ENCODE measurements at regions not wholly inside any gene's neighbourhood (a gene's known extent, or its start where the extent isn't known, plus 50 kb on each side); places are given as distances from the start of the nearest gene placed in this dataset.

DNA sequence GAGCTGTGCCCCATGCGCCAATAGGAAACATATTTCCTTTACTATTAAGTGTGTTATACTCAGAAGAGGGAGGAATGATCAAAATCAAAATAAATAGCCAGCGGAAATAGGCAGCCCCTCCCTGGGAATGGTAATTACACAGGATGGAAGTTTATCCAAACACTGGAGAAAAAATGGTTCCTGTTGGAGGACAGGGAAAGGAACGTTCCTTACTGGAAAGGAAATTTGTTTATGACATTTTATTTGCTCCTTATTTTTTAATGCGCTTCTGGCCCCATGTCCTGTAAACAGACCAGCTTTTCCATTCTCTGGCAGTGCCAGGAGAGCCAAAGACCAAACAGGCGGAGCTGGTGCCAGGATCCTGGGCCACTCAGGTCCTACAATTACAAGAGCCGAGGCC, 273.7 kb downstream of the SOX9 start:
- no TSS peak for BruUV-seq (replicated peaks)
- Histone ChIP-seq H3K36me3 (ENCODE audit: insufficient read depth, low read length, poor library complexity, severe bottlenecking) (no peaks in the 10 kb centered on the region), H3K27me3 (replicated peaks; ENCODE audit: insufficient read depth, low read depth, low read length, poor library complexity) (no peaks in the 10 kb centered on the region), H3K9me3 (ENCODE audit: low read depth, low read length, poor library complexity, severe bottlenecking) (no peaks in the 10 kb centered on the region), H3K4me1 (ENCODE audit: insufficient read depth, low read length, poor library complexity, severe bottlenecking) (no peaks in the 10 kb centered on the region), H3K27ac (ENCODE audit: low read depth, low read length, poor library complexity, severe bottlenecking) (no peak overlapping the region), H3K4me3 (ENCODE audit: low read depth, low read length, poor library complexity, severe bottlenecking) (no peak overlapping the region)
- POLR2A ChIA-PET (ENCODE audit: low non-redundant PET) = no interaction called here
- CTCF ChIA-PET = no interaction called here
- DNase-seq (ENCODE audit: low spot score) = no peak
- TF ChIP-seq, protein P1, sequence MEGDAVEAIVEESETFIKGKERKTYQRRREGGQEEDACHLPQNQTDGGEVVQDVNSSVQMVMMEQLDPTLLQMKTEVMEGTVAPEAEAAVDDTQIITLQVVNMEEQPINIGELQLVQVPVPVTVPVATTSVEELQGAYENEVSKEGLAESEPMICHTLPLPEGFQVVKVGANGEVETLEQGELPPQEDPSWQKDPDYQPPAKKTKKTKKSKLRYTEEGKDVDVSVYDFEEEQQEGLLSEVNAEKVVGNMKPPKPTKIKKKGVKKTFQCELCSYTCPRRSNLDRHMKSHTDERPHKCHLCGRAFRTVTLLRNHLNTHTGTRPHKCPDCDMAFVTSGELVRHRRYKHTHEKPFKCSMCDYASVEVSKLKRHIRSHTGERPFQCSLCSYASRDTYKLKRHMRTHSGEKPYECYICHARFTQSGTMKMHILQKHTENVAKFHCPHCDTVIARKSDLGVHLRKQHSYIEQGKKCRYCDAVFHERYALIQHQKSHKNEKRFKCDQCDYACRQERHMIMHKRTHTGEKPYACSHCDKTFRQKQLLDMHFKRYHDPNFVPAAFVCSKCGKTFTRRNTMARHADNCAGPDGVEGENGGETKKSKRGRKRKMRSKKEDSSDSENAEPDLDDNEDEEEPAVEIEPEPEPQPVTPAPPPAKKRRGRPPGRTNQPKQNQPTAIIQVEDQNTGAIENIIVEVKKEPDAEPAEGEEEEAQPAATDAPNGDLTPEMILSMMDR (conservative IDR thresholded peaks at IDR 0.05; ENCODE audit: low read depth, low read length) = no peak
- TF ChIP-seq EZH2 (IDR thresholded peaks at IDR 0.05; ENCODE audit: borderline replicate concordance, low read depth, low read length, poor library complexity, severe bottlenecking) = no peak
- intact Hi-C loops (cut with micrococcal nuclease; ENCODE audit: unreplicated experiment) = no loop called here

DNA sequence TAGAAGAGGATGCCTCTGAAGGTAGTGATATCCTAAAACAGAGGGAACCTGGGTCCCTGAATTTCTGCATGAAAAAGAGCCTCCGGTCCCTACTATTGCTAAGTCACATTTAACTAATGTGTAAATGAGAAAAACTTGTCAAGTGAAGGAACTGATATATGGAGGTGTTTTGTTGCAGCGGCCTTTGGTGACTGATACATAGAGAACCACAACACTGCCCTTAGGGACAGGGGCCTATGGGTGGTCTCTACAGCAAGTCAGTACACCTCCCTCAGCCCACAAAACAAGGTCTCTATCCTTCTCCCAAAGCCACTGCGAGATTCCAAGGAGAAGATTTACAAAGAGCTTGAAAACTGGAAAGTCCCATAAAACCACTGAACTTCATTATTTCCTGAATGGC, 275.3 kb downstream of the SOX9 start:
- H3K4me3 ChIP-seq (ENCODE audit: low read depth, low read length, poor library complexity, severe bottlenecking) = no peak overlapping the region
- no peak for DNase-seq (ENCODE audit: low spot score)
- ChIA-PET POLR2A (ENCODE audit: low non-redundant PET) (no interaction called here), CTCF (no interaction called here)
- BruUV-seq (replicated peaks) = no TSS peak
- intact Hi-C loops (cut with micrococcal nuclease; ENCODE audit: unreplicated experiment) = no loop called here
- no peaks in the 10 kb centered on the region for H3K27me3 ChIP-seq (replicated peaks; ENCODE audit: insufficient read depth, low read depth, low read length, poor library complexity)
- no peaks in the 10 kb centered on the region for H3K9me3 ChIP-seq (ENCODE audit: low read depth, low read length, poor library complexity, severe bottlenecking)
- no peaks in the 10 kb centered on the region for H3K36me3 ChIP-seq (ENCODE audit: insufficient read depth, low read length, poor library complexity, severe bottlenecking)
- no peak overlapping the region for H3K27ac ChIP-seq (ENCODE audit: low read depth, low read length, poor library complexity, severe bottlenecking)
- no peaks in the 10 kb centered on the region for H3K4me1 ChIP-seq (ENCODE audit: insufficient read depth, low read length, poor library complexity, severe bottlenecking)
- TF ChIP-seq, protein P1 (conservative IDR thresholded peaks at IDR 0.05; ENCODE audit: low read depth, low read length) = no peak
- TF ChIP-seq EZH2 (IDR thresholded peaks at IDR 0.05; ENCODE audit: borderline replicate concordance, low read depth, low read length, poor library complexity, severe bottlenecking) = no peak

DNA sequence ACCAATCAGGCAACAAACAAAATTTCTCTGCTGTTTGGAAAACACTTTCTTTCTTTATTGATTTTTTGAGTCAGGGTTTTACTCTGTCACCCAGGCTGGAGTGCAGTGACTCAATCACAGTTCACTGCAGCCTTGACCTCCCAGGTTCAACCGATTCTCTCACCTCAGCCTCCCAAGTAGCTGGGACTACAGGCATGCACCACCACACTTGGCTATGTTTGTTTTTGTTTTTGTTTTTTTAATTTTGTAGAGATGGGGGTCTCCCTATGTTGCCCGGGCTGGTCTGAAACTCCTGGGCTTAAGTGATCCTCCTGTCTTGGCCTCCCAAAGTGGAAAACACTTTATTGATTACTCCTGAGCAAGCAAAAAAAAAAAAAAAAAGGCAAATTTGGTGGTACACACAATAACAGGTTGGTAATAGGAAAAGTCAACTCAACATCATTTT, 276.4 kb downstream of the SOX9 start:
- H3K27me3 ChIP-seq (replicated peaks; ENCODE audit: insufficient read depth, low read depth, low read length, poor library complexity) = no peaks in the 10 kb centered on the region
- H3K9me3 ChIP-seq (ENCODE audit: low read depth, low read length, poor library complexity, severe bottlenecking) = no peaks in the 10 kb centered on the region
- H3K4me3 ChIP-seq (ENCODE audit: low read depth, low read length, poor library complexity, severe bottlenecking) = no peak overlapping the region
- no peak for TF ChIP-seq EZH2 (IDR thresholded peaks at IDR 0.05; ENCODE audit: borderline replicate concordance, low read depth, low read length, poor library complexity, severe bottlenecking)
- TF ChIP-seq, protein P1 (conservative IDR thresholded peaks at IDR 0.05; ENCODE audit: low read depth, low read length) = no peak
- intact Hi-C loops (cut with micrococcal nuclease; ENCODE audit: unreplicated experiment) = no loop called here
- CTCF ChIA-PET = no interaction called here
- DNase-seq (ENCODE audit: low spot score) = no peak
- no peaks in the 10 kb centered on the region for H3K4me1 ChIP-seq (ENCODE audit: insufficient read depth, low read length, poor library complexity, severe bottlenecking)
- BruUV-seq (replicated peaks) = no TSS peak
- H3K36me3 ChIP-seq (ENCODE audit: insufficient read depth, low read length, poor library complexity, severe bottlenecking) = no peaks in the 10 kb centered on the region
- POLR2A ChIA-PET (ENCODE audit: low non-redundant PET) = no interaction called here
- H3K27ac ChIP-seq (ENCODE audit: low read depth, low read length, poor library complexity, severe bottlenecking) = no peak overlapping the region

Measured in A673 (cell line).